ENCODE measurements at regions not wholly inside any gene's neighbourhood (a gene's known extent, or its start where the extent isn't known, plus 50 kb on each side); places are given as distances from the start of the nearest gene placed in this dataset.

DNA sequence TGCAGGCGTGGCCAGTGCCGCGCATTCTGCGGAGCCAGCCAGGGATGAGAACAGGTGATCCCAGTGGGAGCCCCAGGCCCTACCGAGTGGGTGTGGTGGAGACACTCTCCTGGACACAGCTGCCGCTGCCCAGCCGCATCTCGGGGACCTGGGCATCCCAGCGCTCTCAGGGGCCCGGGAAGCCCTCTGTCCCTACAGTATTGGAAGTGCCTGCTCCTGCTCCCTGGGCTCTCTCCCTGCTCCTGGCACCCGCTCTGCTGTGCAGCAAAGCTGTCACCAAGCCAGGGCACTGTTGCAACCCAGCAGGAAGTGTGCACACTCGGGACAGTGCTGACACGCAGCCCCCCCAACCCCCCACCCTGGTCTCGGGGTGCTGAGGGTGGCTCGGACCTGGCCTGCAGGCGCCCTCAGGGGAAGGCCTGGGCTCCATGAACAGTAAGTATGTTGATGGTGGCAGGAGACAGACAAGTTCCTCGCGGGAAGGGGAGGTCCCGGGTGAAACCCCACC, 1177.4 kb upstream of the GBE1 start:
- DNase-seq (ENCODE audit: low spot score) (no peak), ATAC-seq (ENCODE audit: insufficient number of reproducible peaks, low FRiP score, low read depth) (no peak)
- no peak overlapping the region for H3K27ac ChIP-seq
- H3K4me3 ChIP-seq: no peak overlapping the region
- no peaks in the 10 kb centered on the region for H3K9me3 ChIP-seq
- no peaks in the 10 kb centered on the region for H3K27me3 ChIP-seq (replicated peaks; ENCODE audit: insufficient read depth)
- H3K4me1 ChIP-seq (ENCODE audit: control insufficient read depth in 1 of 2, low read depth in 2 of 2): no peaks in the 10 kb centered on the region
- H3K36me3 ChIP-seq: no peaks in the 10 kb centered on the region
- TF ChIP-seq, protein P1, sequence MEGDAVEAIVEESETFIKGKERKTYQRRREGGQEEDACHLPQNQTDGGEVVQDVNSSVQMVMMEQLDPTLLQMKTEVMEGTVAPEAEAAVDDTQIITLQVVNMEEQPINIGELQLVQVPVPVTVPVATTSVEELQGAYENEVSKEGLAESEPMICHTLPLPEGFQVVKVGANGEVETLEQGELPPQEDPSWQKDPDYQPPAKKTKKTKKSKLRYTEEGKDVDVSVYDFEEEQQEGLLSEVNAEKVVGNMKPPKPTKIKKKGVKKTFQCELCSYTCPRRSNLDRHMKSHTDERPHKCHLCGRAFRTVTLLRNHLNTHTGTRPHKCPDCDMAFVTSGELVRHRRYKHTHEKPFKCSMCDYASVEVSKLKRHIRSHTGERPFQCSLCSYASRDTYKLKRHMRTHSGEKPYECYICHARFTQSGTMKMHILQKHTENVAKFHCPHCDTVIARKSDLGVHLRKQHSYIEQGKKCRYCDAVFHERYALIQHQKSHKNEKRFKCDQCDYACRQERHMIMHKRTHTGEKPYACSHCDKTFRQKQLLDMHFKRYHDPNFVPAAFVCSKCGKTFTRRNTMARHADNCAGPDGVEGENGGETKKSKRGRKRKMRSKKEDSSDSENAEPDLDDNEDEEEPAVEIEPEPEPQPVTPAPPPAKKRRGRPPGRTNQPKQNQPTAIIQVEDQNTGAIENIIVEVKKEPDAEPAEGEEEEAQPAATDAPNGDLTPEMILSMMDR (IDR thresholded peaks at IDR 0.05): no peak

DNA sequence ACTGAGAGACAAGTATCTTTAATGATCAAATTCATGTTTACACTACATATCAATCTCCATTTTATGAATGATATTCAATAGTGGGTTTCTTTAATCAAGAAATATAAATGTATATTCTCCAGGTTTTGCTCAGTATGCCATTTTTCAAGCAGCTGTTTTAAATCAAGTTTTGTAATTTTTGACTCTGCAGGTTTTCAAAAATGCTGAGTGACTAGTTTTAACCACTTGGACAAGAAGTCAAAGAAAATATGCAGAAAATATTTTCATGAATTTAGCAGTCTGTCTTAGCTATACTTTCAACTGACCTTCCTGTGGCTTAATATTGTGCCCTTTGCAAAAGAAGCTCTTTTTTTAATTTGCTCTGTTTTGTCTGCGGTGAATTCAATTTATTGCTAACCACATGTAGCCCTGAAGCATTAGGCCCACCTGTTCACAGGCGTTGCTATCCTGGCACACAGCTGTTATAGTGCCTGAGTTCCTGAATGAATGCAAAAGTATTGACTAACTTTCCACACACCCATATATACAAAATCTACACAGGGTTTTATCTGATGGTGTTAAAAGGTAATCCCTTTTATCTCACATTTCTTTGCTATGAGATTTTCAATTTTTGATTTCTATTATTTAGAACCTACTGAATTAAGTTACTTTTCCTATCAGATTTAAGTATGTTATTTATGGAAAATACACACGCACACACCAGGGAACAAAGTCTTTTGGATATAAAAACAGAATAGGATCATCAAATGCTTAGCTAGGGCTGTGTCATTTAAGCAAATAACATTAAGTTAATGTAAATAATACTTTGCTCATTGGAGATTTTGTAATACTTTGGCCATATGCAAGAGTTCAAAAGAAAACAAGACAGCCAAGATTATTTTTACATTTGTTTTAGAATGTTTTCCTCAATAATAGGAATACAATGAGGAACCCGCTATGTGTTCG, 1166.1 kb upstream of the GBE1 start:
- no peaks in the 10 kb centered on the region for H3K9me3 ChIP-seq
- TF ChIP-seq, protein P1 (IDR thresholded peaks at IDR 0.05): no peak
- no peak for ATAC-seq (ENCODE audit: insufficient number of reproducible peaks, low FRiP score, low read depth)
- no peak overlapping the region for H3K27ac ChIP-seq
- DNase-seq (ENCODE audit: low spot score): no peak
- no peaks in the 10 kb centered on the region for H3K36me3 ChIP-seq
- no peak overlapping the region for H3K4me3 ChIP-seq
- no peaks in the 10 kb centered on the region for H3K4me1 ChIP-seq (ENCODE audit: control insufficient read depth in 1 of 2, low read depth in 2 of 2)
- H3K27me3 ChIP-seq (replicated peaks; ENCODE audit: insufficient read depth): no peaks in the 10 kb centered on the region

DNA sequence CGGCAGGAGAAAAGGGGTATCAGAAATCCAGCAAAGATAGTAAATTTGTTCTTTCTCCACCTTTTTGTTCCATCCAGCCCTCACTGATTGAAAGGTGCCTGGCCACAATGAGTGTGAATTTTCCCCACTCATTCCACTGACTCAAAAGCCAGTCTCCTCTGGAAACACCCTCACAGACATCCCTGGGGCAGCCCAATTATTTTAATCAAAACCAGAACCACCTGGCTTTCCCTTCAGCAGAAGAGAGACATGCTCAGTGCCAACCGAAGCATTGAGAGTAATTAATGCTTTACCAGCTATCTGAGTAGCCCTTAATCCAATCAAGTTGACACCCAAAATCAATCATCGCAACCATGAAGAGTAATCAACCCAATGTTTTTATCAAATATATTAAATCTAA, 1129.6 kb upstream of the GBE1 start:
- ATAC-seq (ENCODE audit: insufficient number of reproducible peaks, low FRiP score, low read depth) (no peak), DNase-seq (ENCODE audit: low spot score) (no peak)
- Histone ChIP-seq H3K27ac (no peak overlapping the region), H3K27me3 (replicated peaks; ENCODE audit: insufficient read depth) (no peaks in the 10 kb centered on the region), H3K4me1 (ENCODE audit: control insufficient read depth in 1 of 2, low read depth in 2 of 2) (no peaks in the 10 kb centered on the region), H3K9me3 (no peaks in the 10 kb centered on the region), H3K4me3 (no peak overlapping the region), H3K36me3 (no peaks in the 10 kb centered on the region)
- TF ChIP-seq, protein P1 (IDR thresholded peaks at IDR 0.05): no peak

DNA sequence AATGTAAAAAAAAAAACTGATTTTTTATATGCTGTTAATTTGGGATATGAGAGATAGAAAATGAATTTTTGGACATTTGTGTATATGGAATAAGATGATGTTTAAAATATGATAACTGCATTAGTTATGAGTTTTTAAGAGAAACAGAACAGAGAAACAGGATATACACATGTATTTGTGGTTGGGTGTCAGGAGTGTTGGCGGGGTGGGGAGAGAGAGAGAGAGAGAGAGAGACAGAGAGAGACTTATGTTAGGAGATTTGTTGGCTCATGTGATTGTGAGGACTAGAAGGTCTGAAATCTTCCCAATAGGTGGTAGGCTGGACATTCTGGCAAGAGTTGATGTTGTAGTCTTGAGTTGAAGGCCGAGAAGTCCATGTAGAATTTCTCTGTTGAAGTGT, 1121.6 kb upstream of the GBE1 start:
- Histone ChIP-seq H3K27me3 (replicated peaks; ENCODE audit: insufficient read depth) (no peaks in the 10 kb centered on the region), H3K4me1 (ENCODE audit: control insufficient read depth in 1 of 2, low read depth in 2 of 2) (no peaks in the 10 kb centered on the region), H3K27ac (no peak overlapping the region), H3K4me3 (no peak overlapping the region), H3K36me3 (no peaks in the 10 kb centered on the region), H3K9me3 (no peaks in the 10 kb centered on the region)
- ATAC-seq (ENCODE audit: insufficient number of reproducible peaks, low FRiP score, low read depth): no peak
- TF ChIP-seq, protein P1 (IDR thresholded peaks at IDR 0.05): no peak
- DNase-seq (ENCODE audit: low spot score): no peak

DNA sequence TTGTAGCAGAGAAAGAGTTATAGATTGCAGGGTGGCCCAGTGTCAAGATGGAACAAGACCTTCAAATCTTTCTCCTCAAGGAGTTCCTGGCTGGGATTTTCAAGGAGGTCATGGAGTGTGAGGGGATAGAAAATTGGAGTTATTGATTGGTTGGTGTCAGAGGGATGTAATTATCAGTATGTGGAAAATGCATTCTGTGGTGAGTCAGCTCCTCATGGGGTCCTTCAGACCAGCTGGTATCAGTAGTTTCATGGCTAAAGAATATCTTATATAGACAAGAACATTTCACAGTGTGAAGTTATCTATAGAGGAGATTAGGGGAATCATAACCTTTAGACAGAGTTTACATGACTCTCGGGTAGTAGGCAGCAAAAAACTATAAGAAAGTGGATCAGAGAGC, 1114.0 kb upstream of the GBE1 start:
- Histone ChIP-seq H3K27ac (no peak overlapping the region), H3K4me1 (ENCODE audit: control insufficient read depth in 1 of 2, low read depth in 2 of 2) (no peaks in the 10 kb centered on the region), H3K9me3 (no peaks in the 10 kb centered on the region), H3K4me3 (no peak overlapping the region), H3K27me3 (replicated peaks; ENCODE audit: insufficient read depth) (no peaks in the 10 kb centered on the region), H3K36me3 (no peaks in the 10 kb centered on the region)
- ATAC-seq (ENCODE audit: insufficient number of reproducible peaks, low FRiP score, low read depth) (no peak), DNase-seq (ENCODE audit: low spot score) (no peak)
- TF ChIP-seq, protein P1 (IDR thresholded peaks at IDR 0.05): no peak

All from thoracic aorta (tissue), 2 donors.